Ishikawa (cell line): ENCODE measurements at regions not wholly inside any gene's neighbourhood (a gene's known extent, or its start where the extent isn't known, plus 50 kb on each side); places are given as distances from the start of the nearest gene placed in this dataset.

Experiments
- CEBPB ChIP-seq: IDR thresholded peaks from 2 replicates; pipeline ENCODE4 v1.6.1; 2012
- EP300 ChIP-seq: IDR thresholded peaks from 2 replicates; pipeline ENCODE4 v1.6.1; 2012; ENCODE audit warnings: borderline replicate concordance
- RAD21 ChIP-seq: IDR thresholded peaks from 2 replicates; pipeline ENCODE4 v1.6.1; 2012; ENCODE audit warnings: low read depth
- TAF1 ChIP-seq: IDR thresholded peaks from 2 replicates; pipeline ENCODE4 v1.6.1; 2012; ENCODE audit warnings: low read depth, mild to moderate bottlenecking
- TCF12 ChIP-seq: IDR thresholded peaks from 2 replicates; pipeline ENCODE4 v1.6.1; 2012; ENCODE audit warnings: low read depth
- YY1 ChIP-seq: IDR thresholded peaks from 2 replicates; pipeline ENCODE4 v1.6.1; 2012; ENCODE audit warnings: low read depth
- ZBTB7A ChIP-seq: IDR thresholded peaks from 2 replicates; pipeline ENCODE4 v1.6.1; 2012; ENCODE audit warnings: low read depth
- TF ChIP-seq, protein P1 (sequence below): IDR thresholded peaks from 2 replicates; pipeline ENCODE4 v1.6.1; 2012; ENCODE audit warnings: low read depth, mild to moderate bottlenecking
- TF ChIP-seq, protein P2 (sequence below): IDR thresholded peaks from 2 replicates; pipeline ENCODE4 v1.6.1; 2012
- TF ChIP-seq, protein P3 (sequence below): IDR thresholded peaks from 2 replicates; pipeline ENCODE4 v1.6.1; 2012

DNA sequence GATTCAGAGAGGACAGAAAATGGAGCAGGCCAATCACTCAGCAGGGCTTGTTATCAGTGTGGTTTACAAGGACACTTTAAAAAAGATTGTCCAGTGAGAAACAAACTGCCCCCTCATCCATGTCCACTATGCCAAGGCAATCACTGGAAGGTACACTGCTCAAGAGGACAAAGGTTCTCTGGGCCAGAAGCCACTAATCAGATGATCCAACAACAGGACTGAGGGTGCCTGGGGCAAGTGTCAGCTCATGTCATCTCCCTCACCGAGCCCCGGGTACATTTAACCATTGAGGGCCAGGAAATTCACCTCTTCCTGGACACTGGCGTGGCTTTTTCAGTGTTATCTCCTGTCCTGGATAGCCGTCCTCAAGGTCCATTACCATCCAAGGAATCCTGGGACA lies 513.7 kb upstream of the EPHA6 start:
- TF ChIP-seq, protein P1, sequence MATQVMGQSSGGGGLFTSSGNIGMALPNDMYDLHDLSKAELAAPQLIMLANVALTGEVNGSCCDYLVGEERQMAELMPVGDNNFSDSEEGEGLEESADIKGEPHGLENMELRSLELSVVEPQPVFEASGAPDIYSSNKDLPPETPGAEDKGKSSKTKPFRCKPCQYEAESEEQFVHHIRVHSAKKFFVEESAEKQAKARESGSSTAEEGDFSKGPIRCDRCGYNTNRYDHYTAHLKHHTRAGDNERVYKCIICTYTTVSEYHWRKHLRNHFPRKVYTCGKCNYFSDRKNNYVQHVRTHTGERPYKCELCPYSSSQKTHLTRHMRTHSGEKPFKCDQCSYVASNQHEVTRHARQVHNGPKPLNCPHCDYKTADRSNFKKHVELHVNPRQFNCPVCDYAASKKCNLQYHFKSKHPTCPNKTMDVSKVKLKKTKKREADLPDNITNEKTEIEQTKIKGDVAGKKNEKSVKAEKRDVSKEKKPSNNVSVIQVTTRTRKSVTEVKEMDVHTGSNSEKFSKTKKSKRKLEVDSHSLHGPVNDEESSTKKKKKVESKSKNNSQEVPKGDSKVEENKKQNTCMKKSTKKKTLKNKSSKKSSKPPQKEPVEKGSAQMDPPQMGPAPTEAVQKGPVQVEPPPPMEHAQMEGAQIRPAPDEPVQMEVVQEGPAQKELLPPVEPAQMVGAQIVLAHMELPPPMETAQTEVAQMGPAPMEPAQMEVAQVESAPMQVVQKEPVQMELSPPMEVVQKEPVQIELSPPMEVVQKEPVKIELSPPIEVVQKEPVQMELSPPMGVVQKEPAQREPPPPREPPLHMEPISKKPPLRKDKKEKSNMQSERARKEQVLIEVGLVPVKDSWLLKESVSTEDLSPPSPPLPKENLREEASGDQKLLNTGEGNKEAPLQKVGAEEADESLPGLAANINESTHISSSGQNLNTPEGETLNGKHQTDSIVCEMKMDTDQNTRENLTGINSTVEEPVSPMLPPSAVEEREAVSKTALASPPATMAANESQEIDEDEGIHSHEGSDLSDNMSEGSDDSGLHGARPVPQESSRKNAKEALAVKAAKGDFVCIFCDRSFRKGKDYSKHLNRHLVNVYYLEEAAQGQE: no peak
- TF ChIP-seq TCF12 (no peak), EP300 (no peak), CEBPB (no peak), TAF1 (no peak), RAD21 (no peak), YY1 (no peak), ZBTB7A (no peak)
- TF ChIP-seq, protein P2, sequence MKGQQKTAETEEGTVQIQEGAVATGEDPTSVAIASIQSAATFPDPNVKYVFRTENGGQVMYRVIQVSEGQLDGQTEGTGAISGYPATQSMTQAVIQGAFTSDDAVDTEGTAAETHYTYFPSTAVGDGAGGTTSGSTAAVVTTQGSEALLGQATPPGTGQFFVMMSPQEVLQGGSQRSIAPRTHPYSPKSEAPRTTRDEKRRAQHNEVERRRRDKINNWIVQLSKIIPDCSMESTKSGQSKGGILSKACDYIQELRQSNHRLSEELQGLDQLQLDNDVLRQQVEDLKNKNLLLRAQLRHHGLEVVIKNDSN: no peak
- TF ChIP-seq, protein P3, sequence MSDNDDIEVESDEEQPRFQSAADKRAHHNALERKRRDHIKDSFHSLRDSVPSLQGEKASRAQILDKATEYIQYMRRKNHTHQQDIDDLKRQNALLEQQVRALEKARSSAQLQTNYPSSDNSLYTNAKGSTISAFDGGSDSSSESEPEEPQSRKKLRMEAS: no peak
